ENCODE measurements at regions not wholly inside any gene's neighbourhood (a gene's known extent, or its start where the extent isn't known, plus 50 kb on each side); places are given as distances from the start of the nearest gene placed in this dataset.

- Histone ChIP-seq H3K36me3 (ENCODE audit: control insufficient read depth, insufficient read depth, low read length) (no peaks in the 10 kb centered on the region), H3K4me1 (ENCODE audit: control insufficient read depth, insufficient read depth, low read length) (no peaks in the 10 kb centered on the region), H3K9ac (ENCODE audit: low read length) (no peak overlapping the region), H3K27me3 (ENCODE audit: control insufficient read depth, insufficient read depth, low read length) (no peaks in the 10 kb centered on the region), H3K9me3 (ENCODE audit: control insufficient read depth, insufficient read depth, low read depth, low read length) (no peaks in the 10 kb centered on the region), H3K27ac (ENCODE audit: low read depth, low read length) (no peak overlapping the region), H3K4me3 (ENCODE audit: low read depth, low read length) (no peak overlapping the region)
Measured at GRCh38 chr10:129179245-129179971, 287.6 kb upstream of the MGMT start.

DNA sequence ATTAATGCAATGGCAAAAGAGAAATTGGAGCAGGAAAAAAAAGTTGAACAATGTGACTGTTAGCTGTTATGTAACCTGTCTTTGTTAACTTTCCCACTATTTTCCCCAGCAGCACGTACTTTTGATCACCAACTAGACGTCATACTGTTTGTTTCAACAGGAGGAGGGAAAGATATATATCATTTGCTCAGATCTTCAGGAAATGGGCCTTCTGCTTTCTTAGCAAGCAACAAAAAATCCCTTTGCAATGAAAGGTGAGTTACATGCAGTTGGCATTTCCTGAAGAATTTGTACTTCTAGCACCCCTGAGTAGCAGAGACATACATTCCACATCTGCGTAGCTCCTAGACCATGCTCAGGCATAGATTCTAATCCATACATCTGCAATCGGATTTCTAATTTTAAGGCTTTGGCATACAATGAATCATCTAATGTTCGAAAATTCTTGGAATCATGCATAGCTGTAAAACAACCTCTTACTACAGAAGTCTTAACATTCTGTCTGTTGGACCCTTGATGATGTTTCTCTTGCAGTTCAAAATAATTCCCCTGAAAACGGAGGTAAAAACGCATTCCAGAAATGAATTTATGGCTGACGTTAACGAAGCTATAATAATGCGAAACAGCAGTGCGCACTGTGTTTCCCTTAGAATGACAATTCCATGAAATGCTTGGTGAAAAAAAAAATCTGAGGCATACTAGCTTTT lies 286.9 kb upstream of the MGMT start:
- H3K9me3 ChIP-seq (ENCODE audit: control insufficient read depth, insufficient read depth, low read depth, low read length), result no peaks in the 10 kb centered on the region
- no peaks in the 10 kb centered on the region for H3K36me3 ChIP-seq (ENCODE audit: control insufficient read depth, insufficient read depth, low read length)
- H3K4me1 ChIP-seq (ENCODE audit: control insufficient read depth, insufficient read depth, low read length), result no peaks in the 10 kb centered on the region
- H3K27ac ChIP-seq (ENCODE audit: low read depth, low read length), result no peak overlapping the region
- H3K4me3 ChIP-seq (ENCODE audit: low read depth, low read length), result no peak overlapping the region
- H3K9ac ChIP-seq (ENCODE audit: low read length), result no peak overlapping the region
- no peaks in the 10 kb centered on the region for H3K27me3 ChIP-seq (ENCODE audit: control insufficient read depth, insufficient read depth, low read length)

GRCh38 chr10:129184196-129184595 lies 282.8 kb upstream of the MGMT start:
- H3K27ac ChIP-seq (ENCODE audit: low read depth, low read length), result no peak overlapping the region
- H3K4me1 ChIP-seq (ENCODE audit: control insufficient read depth, insufficient read depth, low read length), result no peaks in the 10 kb centered on the region
- no peaks in the 10 kb centered on the region for H3K27me3 ChIP-seq (ENCODE audit: control insufficient read depth, insufficient read depth, low read length)
- no peak overlapping the region for H3K4me3 ChIP-seq (ENCODE audit: low read depth, low read length)
- no peaks in the 10 kb centered on the region for H3K36me3 ChIP-seq (ENCODE audit: control insufficient read depth, insufficient read depth, low read length)
- no peak overlapping the region for H3K9ac ChIP-seq (ENCODE audit: low read length)
- peaks cover 12% of the 10 kb centered on the region for H3K9me3 ChIP-seq (ENCODE audit: control insufficient read depth, insufficient read depth, low read depth, low read length)

GRCh38 chr10:129187331-129187730 lies 279.7 kb upstream of the MGMT start:
- H3K4me1 ChIP-seq (ENCODE audit: control insufficient read depth, insufficient read depth, low read length), result no peaks in the 10 kb centered on the region
- no peak overlapping the region for H3K9ac ChIP-seq (ENCODE audit: low read length)
- no peak overlapping the region for H3K4me3 ChIP-seq (ENCODE audit: low read depth, low read length)
- H3K27me3 ChIP-seq (ENCODE audit: control insufficient read depth, insufficient read depth, low read length), result no peaks in the 10 kb centered on the region
- H3K9me3 ChIP-seq (ENCODE audit: control insufficient read depth, insufficient read depth, low read depth, low read length), result peaks cover 12% of the 10 kb centered on the region
- no peaks in the 10 kb centered on the region for H3K36me3 ChIP-seq (ENCODE audit: control insufficient read depth, insufficient read depth, low read length)
- H3K27ac ChIP-seq (ENCODE audit: low read depth, low read length), result no peak overlapping the region

GRCh38 chr10:129191797-129192196 lies 275.2 kb upstream of the MGMT start:
- H3K27ac ChIP-seq (ENCODE audit: low read depth, low read length), result no peak overlapping the region
- no peaks in the 10 kb centered on the region for H3K36me3 ChIP-seq (ENCODE audit: control insufficient read depth, insufficient read depth, low read length)
- no peak overlapping the region for H3K4me3 ChIP-seq (ENCODE audit: low read depth, low read length)
- peaks cover 7% of the 10 kb centered on the region for H3K9me3 ChIP-seq (ENCODE audit: control insufficient read depth, insufficient read depth, low read depth, low read length)
- H3K9ac ChIP-seq (ENCODE audit: low read length), result no peak overlapping the region
- H3K4me1 ChIP-seq (ENCODE audit: control insufficient read depth, insufficient read depth, low read length), result peaks cover 7% of the 10 kb centered on the region
- 0 out of 2 replicates have a peak, but pooled peaks cover 5% of the 10 kb centered on the region for H3K27me3 ChIP-seq (ENCODE audit: control insufficient read depth, insufficient read depth, low read length)

DNA sequence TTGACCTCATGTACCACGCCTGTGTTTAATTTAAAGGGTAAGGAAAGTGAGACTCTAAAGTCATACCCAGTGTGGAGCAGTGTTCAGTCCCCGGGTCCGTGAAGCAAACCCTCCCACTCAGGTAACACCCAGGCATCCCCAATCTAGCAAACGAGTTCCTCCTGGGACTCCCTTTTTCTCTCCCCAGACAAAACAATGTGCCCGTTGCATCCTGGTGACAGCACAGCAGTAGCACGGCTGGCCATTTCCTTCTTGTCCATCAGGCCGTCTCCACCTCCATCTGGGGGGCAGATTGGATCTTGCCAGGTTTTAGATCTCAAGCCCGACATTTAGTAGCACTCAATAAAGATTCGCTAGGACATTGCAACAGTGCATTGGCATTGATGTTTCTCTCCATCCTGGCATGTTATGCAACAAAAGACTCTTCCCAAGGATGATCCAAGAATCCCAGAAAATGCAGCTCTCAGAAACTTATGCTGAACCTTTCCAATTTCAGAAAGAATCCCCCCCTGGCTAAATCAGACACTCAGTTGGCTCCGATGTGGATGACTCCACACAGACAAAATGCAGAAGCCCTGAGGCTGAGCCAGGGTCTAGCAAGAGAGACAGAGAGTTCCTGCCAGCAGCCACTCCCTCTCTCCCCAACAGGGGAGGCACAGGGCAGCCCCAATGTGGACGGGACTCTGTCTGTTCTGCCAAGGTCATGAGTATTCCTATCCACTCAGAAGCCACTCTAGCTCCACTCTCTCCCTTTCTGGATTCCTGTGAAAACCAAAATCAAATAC lies 274.5 kb upstream of the MGMT start:
- H3K4me1 ChIP-seq (ENCODE audit: control insufficient read depth, insufficient read depth, low read length), result peaks cover 7% of the 10 kb centered on the region
- 0 out of 2 replicates have a peak, but pooled peaks cover 5% of the 10 kb centered on the region for H3K27me3 ChIP-seq (ENCODE audit: control insufficient read depth, insufficient read depth, low read length)
- no peak overlapping the region for H3K4me3 ChIP-seq (ENCODE audit: low read depth, low read length)
- no peak overlapping the region for H3K9ac ChIP-seq (ENCODE audit: low read length)
- H3K36me3 ChIP-seq (ENCODE audit: control insufficient read depth, insufficient read depth, low read length), result no peaks in the 10 kb centered on the region
- H3K27ac ChIP-seq (ENCODE audit: low read depth, low read length), result no peak overlapping the region
- H3K9me3 ChIP-seq (ENCODE audit: control insufficient read depth, insufficient read depth, low read depth, low read length), result no peaks in the 10 kb centered on the region; the same call in 1 of the 2 replicates

- 0 out of 2 replicates have a peak, but pooled peaks cover 5% of the 10 kb centered on the region for H3K27me3 ChIP-seq (ENCODE audit: control insufficient read depth, insufficient read depth, low read length)
- no peak overlapping the region for H3K4me3 ChIP-seq (ENCODE audit: low read depth, low read length)
- no peak overlapping the region for H3K9ac ChIP-seq (ENCODE audit: low read length)
- H3K36me3 ChIP-seq (ENCODE audit: control insufficient read depth, insufficient read depth, low read length), result no peaks in the 10 kb centered on the region
- H3K9me3 ChIP-seq (ENCODE audit: control insufficient read depth, insufficient read depth, low read depth, low read length), result no peaks in the 10 kb centered on the region
- H3K27ac ChIP-seq (ENCODE audit: low read depth, low read length), result no peak overlapping the region
- peaks cover 7% of the 10 kb centered on the region for H3K4me1 ChIP-seq (ENCODE audit: control insufficient read depth, insufficient read depth, low read length)
Measured at GRCh38 chr10:129193148-129193547, 273.9 kb upstream of the MGMT start.

GRCh38 chr10:129194181-129194870 lies 272.7 kb upstream of the MGMT start:
- Histone ChIP-seq H3K4me1 (ENCODE audit: control insufficient read depth, insufficient read depth, low read length) (peaks cover 7% of the 10 kb centered on the region), H3K4me3 (ENCODE audit: low read depth, low read length) (no peak overlapping the region), H3K36me3 (ENCODE audit: control insufficient read depth, insufficient read depth, low read length) (no peaks in the 10 kb centered on the region), H3K27ac (ENCODE audit: low read depth, low read length) (no peak overlapping the region), H3K27me3 (ENCODE audit: control insufficient read depth, insufficient read depth, low read length) (0 out of 2 replicates have a peak, but pooled peaks cover 5% of the 10 kb centered on the region), H3K9me3 (ENCODE audit: control insufficient read depth, insufficient read depth, low read depth, low read length) (no peaks in the 10 kb centered on the region), H3K9ac (ENCODE audit: low read length) (no peak overlapping the region)

DNA sequence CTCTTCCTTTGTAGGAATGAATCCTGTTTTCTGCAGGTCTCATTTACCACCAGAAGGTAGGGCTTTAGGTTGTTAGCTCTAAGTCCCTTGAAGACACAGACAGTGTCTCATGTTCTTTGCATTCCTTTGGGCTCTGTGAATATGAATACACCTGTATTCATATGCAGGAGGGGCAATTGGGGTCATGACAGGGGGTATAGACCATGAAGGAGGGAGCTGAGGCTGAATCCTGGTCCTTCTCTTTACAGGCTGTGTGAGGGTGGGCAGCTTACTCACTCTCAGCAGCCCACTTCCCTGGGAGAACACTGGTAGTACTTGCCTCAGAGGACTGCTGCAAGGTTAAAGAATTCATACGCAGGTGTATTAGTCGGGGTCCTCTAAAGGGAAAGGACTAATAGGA lies 267.2 kb upstream of the MGMT start:
- H3K9me3 ChIP-seq (ENCODE audit: control insufficient read depth, insufficient read depth, low read depth, low read length), result no peaks in the 10 kb centered on the region
- H3K4me3 ChIP-seq (ENCODE audit: low read depth, low read length), result no peak overlapping the region
- H3K4me1 ChIP-seq (ENCODE audit: control insufficient read depth, insufficient read depth, low read length), result no peaks in the 10 kb centered on the region; the same call in 1 of the 2 replicates
- H3K27ac ChIP-seq (ENCODE audit: low read depth, low read length), result no peak overlapping the region
- no peak overlapping the region for H3K9ac ChIP-seq (ENCODE audit: low read length)
- H3K36me3 ChIP-seq (ENCODE audit: control insufficient read depth, insufficient read depth, low read length), result no peaks in the 10 kb centered on the region
- no peaks in the 10 kb centered on the region for H3K27me3 ChIP-seq (ENCODE audit: control insufficient read depth, insufficient read depth, low read length)

GRCh38 chr10:129203819-129204218 lies 263.2 kb upstream of the MGMT start:
- no peaks in the 10 kb centered on the region; the same call in 1 of the 2 replicates for H3K4me1 ChIP-seq (ENCODE audit: control insufficient read depth, insufficient read depth, low read length)
- no peaks in the 10 kb centered on the region for H3K9me3 ChIP-seq (ENCODE audit: control insufficient read depth, insufficient read depth, low read depth, low read length)
- H3K9ac ChIP-seq (ENCODE audit: low read length), result no peak overlapping the region
- no peak overlapping the region for H3K4me3 ChIP-seq (ENCODE audit: low read depth, low read length)
- no peak overlapping the region for H3K27ac ChIP-seq (ENCODE audit: low read depth, low read length)
- no peaks in the 10 kb centered on the region for H3K36me3 ChIP-seq (ENCODE audit: control insufficient read depth, insufficient read depth, low read length)
- H3K27me3 ChIP-seq (ENCODE audit: control insufficient read depth, insufficient read depth, low read length), result no peaks in the 10 kb centered on the region

Measured in HUES6 (cell line).